HUES48 (cell line): ENCODE measurements at regions not wholly inside any gene's neighbourhood (a gene's known extent, or its start where the extent isn't known, plus 50 kb on each side); places are given as distances from the start of the nearest gene placed in this dataset.
"Not testable (repeated sequence)": the region's sequence is repeated elsewhere in the genome, so short reads cannot be mapped to it uniquely, and the experiment has no call there.

Experiments
- H3K27ac ChIP-seq: one replicate; pipeline ENCODE4 v1.7.0; 2013; ENCODE audit warnings: low read depth, low read length, inconsistent platforms
- H3K27me3 ChIP-seq: 2 replicates; pipeline ENCODE4 v1.6.1; 2013; ENCODE audit warnings: mild to moderate bottlenecking, low read length; ENCODE audit not compliant: control insufficient read depth, insufficient read depth
- H3K36me3 ChIP-seq: 2 replicates; pipeline ENCODE4 v1.6.1; 2013; ENCODE audit warnings: low read length; ENCODE audit not compliant: control insufficient read depth, insufficient read depth
- H3K4me1 ChIP-seq: 2 replicates; pipeline ENCODE4 v1.6.1; 2013; ENCODE audit warnings: mild to moderate bottlenecking, low read length; ENCODE audit not compliant: control insufficient read depth, insufficient read depth
- H3K4me3 ChIP-seq: 2 replicates; pipeline ENCODE4 v1.5.1; 2013; ENCODE audit warnings: mild to moderate bottlenecking, low read depth, low read length
- H3K9ac ChIP-seq: 2 replicates; pipeline ENCODE4 v1.6.1; 2013; ENCODE audit warnings: mild to moderate bottlenecking, low read depth, low read length, moderate library complexity
- H3K9me3 ChIP-seq: 2 replicates; pipeline ENCODE4 v1.6.1; 2013; ENCODE audit warnings: low read length; ENCODE audit not compliant: control insufficient read depth, insufficient read depth

GRCh38 chr7:69211739-69212138 lies 386.5 kb upstream of the AUTS2 start:
- Histone ChIP-seq H3K9ac (no peak overlapping the region), H3K9me3 (no peaks in the 10 kb centered on the region), H3K4me1 (no peaks in the 10 kb centered on the region), H3K27me3 (no peaks in the 10 kb centered on the region), H3K36me3 (no peaks in the 10 kb centered on the region), H3K4me3 (no peak overlapping the region), H3K27ac (no peak overlapping the region)

- Histone ChIP-seq H3K4me3 (no peak overlapping the region), H3K9me3 (no peaks in the 10 kb centered on the region), H3K27ac (no peak overlapping the region), H3K27me3 (no peaks in the 10 kb centered on the region), H3K36me3 (no peaks in the 10 kb centered on the region), H3K4me1 (no peaks in the 10 kb centered on the region), H3K9ac (no peak overlapping the region)
Measured at GRCh38 chr7:69213878-69214277, 384.4 kb upstream of the AUTS2 start.

DNA sequence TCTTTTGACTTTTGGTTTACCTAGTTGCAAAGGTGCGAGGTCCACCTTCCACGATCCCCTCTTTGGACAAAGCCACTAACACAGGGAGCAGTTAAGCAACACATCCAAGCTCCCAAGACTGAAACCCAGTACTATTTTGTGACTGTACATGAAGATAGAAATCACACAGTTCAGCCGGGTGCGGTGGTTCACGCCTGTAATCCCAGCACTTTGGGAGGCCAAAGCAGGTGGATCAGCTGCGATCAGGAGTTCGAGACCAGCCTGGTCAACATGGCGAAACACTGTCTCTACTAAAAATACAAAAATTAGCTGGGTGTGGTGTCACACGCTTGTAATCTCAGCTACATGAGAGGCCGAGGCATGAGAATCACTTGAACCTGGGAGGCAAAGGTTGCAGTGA lies 382.8 kb upstream of the AUTS2 start:
- H3K9me3 ChIP-seq, H3K36me3 ChIP-seq, H3K27ac ChIP-seq, H3K27me3 ChIP-seq, H3K9ac ChIP-seq, H3K4me3 ChIP-seq, H3K4me1 ChIP-seq: not testable (repeated sequence)

DNA sequence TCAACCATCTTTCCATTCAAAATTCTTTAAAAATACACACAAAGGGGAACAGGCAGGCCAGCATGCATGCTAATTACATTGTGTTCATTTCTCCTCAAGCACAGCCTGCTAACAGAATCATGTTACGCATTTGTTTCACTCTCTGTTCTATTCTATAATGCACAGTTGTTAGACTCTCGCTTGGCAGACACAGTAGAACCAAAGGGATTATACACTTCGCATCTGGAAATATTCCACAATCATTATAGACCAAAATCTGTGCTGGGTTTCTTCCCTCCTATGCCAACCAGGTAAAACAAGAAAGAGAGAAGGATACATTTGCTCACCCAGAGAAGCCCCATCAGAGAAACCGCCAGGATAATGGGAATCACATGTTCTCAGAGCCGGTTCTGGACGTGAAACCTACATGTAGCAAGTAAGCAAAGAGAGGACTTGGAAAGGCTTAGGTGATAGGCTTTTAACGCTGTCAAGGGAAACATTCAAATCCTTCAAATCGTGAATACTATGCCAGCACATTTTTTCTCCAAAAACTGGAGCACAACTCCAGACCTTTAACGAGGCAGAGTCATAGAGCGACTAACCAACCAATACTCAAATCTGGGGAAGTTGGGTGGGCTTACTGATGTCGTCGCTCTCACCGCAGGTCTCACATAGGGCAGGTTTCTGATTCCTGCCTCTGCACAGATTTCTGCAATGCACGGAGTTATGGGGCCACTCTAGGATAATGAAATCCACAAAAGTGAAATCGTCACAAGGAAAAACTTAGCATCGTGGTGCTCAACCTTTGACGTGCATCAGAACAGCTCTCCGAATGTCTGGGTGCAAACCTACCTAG lies 380.5 kb upstream of the AUTS2 start:
- Histone ChIP-seq H3K27ac (no peak overlapping the region), H3K9ac (no peak overlapping the region), H3K4me3 (no peak overlapping the region), H3K36me3 (no peaks in the 10 kb centered on the region), H3K9me3 (no peaks in the 10 kb centered on the region), H3K27me3 (peaks cover 7% of the 10 kb centered on the region; the same call in 1 of the 2 replicates), H3K4me1 (no peaks in the 10 kb centered on the region)

DNA sequence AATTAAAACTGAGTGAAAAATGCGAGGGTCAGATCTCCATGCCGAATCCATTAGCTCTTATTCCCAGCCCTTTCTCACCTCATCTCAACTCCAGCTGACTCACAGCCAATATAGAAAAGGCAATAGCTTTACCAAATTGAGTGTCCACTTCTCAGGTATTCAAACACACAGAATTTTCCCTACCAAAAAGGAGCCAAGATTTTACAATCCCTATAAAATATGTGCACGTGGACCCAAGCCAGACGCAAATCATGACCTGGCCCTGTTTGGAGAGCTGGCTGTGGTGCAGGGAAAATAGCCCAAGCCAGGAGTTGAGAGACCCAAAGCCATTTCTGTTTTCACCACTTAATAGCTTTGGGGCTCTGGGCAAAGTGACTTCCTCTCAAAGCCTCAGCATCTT lies 379.7 kb upstream of the AUTS2 start:
- Histone ChIP-seq H3K4me3 (no peak overlapping the region), H3K9me3 (no peaks in the 10 kb centered on the region), H3K4me1 (no peaks in the 10 kb centered on the region), H3K27me3 (peaks cover 7% of the 10 kb centered on the region; the same call in 1 of the 2 replicates), H3K9ac (no peak overlapping the region), H3K27ac (no peak overlapping the region), H3K36me3 (no peaks in the 10 kb centered on the region)

DNA sequence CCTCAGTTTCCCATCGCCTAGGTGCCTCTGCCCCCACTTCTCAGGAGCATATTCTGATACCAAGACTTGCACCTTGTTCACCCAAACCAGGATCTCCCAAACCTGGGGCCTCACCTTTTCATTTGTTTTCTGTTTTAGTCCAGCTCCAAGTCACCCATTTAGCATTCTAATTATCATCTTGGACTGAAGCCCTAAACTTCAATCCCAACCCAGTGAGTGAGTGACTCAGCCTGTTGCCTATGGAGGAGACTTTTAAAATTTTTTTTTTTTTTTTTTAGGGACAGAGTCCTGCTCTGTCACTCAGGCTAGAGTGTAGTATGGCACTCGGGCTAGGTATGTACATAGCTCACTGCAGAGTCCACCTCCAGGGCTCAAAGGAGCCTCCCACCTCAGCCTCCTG lies 378.9 kb upstream of the AUTS2 start:
- Histone ChIP-seq H3K9me3 (no peaks in the 10 kb centered on the region), H3K4me1 (no peaks in the 10 kb centered on the region), H3K36me3 (no peaks in the 10 kb centered on the region), H3K4me3 (no peak overlapping the region), H3K27me3 (peaks cover 7% of the 10 kb centered on the region; the same call in 1 of the 2 replicates), H3K9ac (no peak overlapping the region), H3K27ac (no peak overlapping the region)

DNA sequence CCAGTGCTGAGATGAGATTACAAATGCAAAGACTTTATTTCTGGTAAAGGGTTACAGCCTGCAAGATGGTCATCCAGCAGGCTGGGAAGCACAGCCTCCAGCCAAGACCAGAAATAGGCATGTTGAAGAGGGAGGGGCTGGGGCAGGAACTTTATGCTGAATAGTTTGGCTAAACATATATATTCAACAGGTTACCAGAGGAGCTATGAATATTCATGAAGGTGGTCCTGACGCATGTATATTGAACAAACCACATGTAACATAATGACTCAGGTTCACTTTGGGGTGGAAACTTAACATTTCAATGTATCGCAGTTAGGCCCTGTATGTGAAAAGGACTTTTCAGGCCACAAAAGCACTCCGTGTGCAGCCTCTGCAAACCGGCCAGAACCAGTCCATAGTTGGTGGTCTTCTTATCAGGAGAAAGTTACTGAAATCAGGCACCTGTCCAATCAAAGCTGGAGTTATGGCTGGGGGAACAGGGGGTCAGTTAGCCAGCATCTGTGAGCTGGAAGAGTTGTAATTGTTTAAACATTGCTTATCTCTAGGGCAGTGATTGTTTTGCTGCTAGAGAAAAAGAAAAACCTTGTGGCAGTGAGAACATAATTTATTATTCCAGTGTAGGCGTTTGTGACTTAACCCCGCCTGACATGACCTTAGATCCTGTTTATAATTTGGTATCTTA lies 372.9 kb upstream of the AUTS2 start:
- Histone ChIP-seq H3K9me3 (no peaks in the 10 kb centered on the region), H3K27ac (no peak overlapping the region), H3K4me1 (no peaks in the 10 kb centered on the region), H3K4me3 (no peak overlapping the region), H3K27me3 (peaks cover 36% of the 10 kb centered on the region), H3K36me3 (no peaks in the 10 kb centered on the region), H3K9ac (no peak overlapping the region)

DNA sequence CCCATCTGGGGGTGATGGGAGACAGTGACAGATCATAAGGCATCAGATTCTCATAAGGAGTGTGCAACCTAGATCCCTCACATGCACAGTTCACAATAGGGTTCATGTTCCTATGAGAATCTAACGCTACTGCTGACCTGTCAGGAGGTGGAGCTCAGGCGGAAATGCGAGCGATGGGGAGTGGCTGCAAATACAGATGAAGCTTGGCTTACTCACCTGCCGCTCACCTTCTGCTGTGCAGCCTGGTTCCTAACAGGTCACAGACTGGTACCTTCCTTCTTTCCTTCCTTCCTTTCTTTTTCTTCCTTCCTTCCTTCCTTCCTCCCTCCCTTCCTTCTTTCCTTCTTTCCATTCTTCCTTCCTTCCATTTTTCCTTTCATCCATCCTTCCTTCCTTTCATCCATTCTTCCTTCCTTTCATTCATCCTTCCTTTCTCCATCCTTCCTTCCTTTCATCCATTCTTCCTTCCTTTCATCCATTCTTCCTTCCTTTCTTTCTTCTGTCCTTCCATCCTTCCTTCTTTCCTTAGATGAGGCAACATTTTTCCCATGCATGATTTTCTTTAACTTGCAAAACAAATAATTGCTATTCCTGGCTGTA lies 370.0 kb upstream of the AUTS2 start:
- H3K27me3 ChIP-seq, result peaks cover 53% of the 10 kb centered on the region
- no peaks in the 10 kb centered on the region for H3K36me3 ChIP-seq
- H3K4me1 ChIP-seq, result peaks cover 5% of the 10 kb centered on the region; the same call in 1 of the 2 replicates
- no peak overlapping the region for H3K27ac ChIP-seq
- no peak overlapping the region for H3K4me3 ChIP-seq
- no peaks in the 10 kb centered on the region for H3K9me3 ChIP-seq
- no peak overlapping the region for H3K9ac ChIP-seq

- Histone ChIP-seq H3K27me3 (peaks cover 95% of the 10 kb centered on the region), H3K4me1 (peaks cover 13% of the 10 kb centered on the region), H3K4me3 (peak overlapping the region; percentile 42), H3K36me3 (no peaks in the 10 kb centered on the region), H3K9ac (no peak overlapping the region), H3K27ac (peak overlapping the region; percentile 69), H3K9me3 (no peaks in the 10 kb centered on the region)
Measured at GRCh38 chr7:69232445-69233376, 365.6 kb upstream of the AUTS2 start.

GRCh38 chr7:69237541-69237940 lies 360.7 kb upstream of the AUTS2 start:
- no peak overlapping the region for H3K27ac ChIP-seq
- H3K9ac ChIP-seq, result no peak overlapping the region
- no peak overlapping the region for H3K4me3 ChIP-seq
- H3K4me1 ChIP-seq, result peaks cover 13% of the 10 kb centered on the region
- peaks cover 81% of the 10 kb centered on the region for H3K27me3 ChIP-seq
- H3K36me3 ChIP-seq, result no peaks in the 10 kb centered on the region
- H3K9me3 ChIP-seq, result no peaks in the 10 kb centered on the region
